Left renal pelvis (tissue), 4 donors: ENCODE measurements at regions not wholly inside any gene's neighbourhood (a gene's known extent, or its start where the extent isn't known, plus 50 kb on each side); places are given as distances from the start of the nearest gene placed in this dataset.

Source experiments
- DNase-seq, 4 donors: peaks; one replicate each; pipeline ENCODE4 v3.0.0-alpha.2; 2013; ENCODE audit warnings: low read depth in 4 of 4, low spot score in 3 of 4

DNA sequence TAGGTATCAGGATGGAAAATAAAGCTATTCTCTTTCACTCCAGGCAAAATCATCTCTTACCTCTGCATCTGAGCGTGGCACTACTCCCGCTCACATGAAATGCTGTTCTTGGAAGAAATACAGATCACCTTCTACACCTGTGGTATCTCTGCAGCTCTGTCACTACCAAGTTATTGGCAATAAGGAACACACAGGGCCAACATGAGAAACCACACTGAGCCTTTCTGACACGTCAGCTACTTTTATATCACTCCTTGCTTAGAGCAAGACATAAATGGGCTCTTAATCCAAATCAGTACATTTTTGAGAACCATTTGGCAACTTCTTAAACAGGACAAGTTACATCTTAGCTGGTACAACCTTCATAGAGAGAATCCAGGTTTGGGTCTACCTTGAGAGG is 101.8 kb upstream of the GUCY1A1 start:
- no peak for DNase-seq

- DNase-seq, result no peak
Measured at GRCh38 chr4:155564086-155564485, 102.6 kb upstream of the GUCY1A1 start.

- no peak for DNase-seq
Measured at GRCh38 chr4:155559915-155560314, 106.7 kb upstream of the GUCY1A1 start.

DNA sequence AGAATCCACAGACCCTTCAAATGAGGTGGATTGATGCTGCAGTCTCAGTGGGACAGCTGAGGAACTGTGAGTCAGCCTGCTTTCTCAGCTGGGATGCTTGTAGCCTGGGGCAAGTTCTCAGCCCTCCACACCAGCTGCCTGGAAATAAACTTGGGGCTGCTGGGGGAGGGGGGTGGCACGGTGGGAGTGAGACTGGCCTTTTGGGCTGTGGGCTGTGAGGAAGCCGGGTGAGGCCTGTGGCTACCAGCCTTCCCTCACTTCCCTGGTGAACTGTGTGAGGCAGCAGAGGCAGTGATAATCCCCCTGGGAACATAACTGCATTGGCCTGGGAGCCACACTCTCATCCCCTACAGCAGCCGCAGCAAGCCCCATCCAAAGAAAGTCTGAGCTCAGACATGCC is 114.5 kb upstream of the GUCY1A1 start:
- no peak for DNase-seq

DNA sequence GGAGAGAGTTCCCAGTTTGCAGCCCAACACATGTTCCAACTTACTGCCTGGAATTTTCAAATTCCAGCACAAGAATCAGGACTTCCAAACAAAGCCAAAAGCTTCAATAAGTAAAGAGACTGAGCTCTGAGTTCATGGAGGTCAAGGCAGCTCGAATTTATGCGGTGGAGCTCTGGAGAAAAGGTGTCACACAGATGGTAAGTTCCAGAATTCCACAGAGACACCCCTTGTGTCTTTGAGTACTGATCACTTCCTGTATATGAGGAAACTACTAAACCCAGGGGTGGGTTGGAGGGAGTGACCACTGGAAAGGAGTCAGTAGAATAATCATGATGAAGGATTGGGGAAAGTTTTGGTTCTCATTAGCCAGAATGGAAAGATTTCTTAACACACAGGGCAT is 118.5 kb upstream of the GUCY1A1 start:
- no peak for DNase-seq

GRCh38 chr4:155546451-155546850 is 120.2 kb upstream of the GUCY1A1 start:
- no peak for DNase-seq

DNA sequence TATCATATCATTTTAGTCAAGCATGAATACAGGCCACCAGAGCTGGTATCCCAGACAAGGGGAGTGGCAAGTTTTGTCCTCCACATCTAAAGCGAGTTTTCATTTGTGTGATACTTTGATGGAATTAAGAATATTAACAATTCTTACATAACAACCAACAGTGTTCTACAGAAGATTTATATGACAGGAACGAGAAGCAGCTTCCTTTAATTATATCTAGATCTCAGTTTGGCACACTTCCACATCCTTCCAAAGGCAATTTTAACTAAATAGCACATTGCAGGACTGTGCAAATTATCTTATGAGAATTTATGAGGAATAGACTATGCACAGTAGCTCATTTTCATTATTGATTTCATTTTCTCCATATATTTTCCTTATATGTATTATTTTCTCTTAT is 121.2 kb upstream of the GUCY1A1 start:
- no peak for DNase-seq

GRCh38 chr4:155544547-155544946 is 122.1 kb upstream of the GUCY1A1 start:
- DNase-seq, result no peak

DNA sequence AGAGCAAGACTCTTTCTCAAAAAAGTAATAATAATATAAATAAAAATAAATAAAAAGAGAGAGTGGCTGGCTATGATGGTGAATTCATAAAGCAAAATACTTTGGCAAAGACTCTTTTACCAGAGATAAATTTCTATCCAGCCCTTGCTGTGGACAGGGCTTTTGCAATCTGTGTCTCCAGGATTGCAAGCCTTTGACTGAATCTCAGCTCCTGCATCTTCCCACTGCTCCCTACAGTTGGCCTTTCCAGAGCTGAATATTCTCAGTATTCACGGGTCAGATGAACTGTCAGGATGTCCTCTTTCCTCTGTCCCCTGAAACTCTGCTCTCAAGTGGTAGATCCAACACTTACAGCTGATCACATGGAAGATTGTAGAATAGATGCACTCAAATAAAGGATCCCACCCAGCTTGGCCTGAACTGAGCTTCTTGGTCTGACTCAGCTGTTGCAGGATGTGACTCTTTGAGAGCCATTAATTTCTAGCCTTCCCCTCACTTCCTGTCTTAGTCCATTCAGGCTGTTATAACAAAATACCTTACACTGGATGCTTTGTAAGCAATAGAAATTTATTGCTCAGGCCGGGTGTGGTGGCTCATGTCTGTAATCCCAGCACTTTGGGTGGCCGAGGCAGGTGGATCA is 123.4 kb upstream of the GUCY1A1 start:
- DNase-seq, result no peak

DNA sequence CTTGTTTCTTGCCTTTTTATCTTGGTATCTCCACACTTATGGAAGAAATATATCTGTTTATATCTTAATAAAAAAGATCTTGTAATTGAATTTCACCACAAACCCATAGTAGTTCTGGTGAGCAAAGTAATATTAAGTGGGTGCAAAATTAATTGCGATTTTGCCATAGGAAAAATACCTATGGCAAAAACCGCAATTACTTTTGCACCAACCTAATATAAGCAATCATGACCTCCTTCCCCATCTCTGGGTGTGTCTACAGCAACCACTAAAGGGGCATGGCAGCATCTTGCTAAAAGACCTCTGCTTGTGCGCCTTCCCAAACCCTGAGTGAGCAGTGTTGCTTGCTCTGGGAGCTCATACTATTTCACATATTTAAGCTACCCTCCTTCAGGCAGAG is 124.2 kb upstream of the GUCY1A1 start:
- no peak for DNase-seq

DNA sequence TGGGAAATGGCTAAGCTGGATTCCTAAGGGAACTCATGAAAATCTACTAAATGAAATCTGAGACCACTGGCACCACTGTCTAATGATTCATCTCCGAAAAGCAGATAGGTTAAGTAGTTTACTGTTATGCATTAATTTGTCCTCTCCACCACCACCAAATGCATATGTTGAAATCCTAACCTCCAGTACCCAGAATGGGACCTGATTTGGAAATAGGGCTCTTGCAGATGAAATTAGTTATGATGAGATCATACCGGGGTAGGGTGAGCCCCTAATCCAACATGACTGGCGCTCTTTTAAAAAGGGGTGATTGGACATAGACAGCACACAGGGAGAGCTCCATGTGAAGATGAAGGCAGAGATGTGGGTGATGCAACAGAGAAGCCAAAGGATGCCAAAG is 124.9 kb upstream of the GUCY1A1 start:
- DNase-seq, result no peak

GRCh38 chr4:155540698-155541097 is 126.0 kb upstream of the GUCY1A1 start:
- DNase-seq, result no peak

- no peak for DNase-seq
Measured at GRCh38 chr4:155539746-155540145, 126.9 kb upstream of the GUCY1A1 start.

GRCh38 chr4:155535802-155536454 is 130.7 kb upstream of the GUCY1A1 start:
- DNase-seq, result no peak

- DNase-seq, result no peak
Measured at GRCh38 chr4:155532373-155533085, 134.1 kb upstream of the GUCY1A1 start.

DNA sequence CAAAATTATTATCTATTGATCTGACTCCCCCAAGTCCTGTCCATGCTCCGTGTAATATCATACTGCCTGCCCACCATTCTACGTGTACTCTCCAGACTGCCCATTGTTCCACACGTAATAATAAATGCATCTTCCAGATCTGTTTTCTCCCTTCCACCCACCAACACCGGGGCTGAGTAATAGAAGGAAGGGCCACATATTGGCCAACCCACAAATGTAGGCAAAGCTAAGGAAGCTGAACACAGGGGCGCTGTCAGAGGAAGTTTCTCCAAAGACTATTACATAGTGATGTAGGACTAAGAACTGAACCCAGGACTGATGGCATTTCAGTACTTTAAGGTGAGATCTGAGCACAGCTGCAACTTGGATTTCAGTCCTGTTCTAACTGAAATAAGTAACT is 135.8 kb upstream of the GUCY1A1 start:
- no peak for DNase-seq

DNA sequence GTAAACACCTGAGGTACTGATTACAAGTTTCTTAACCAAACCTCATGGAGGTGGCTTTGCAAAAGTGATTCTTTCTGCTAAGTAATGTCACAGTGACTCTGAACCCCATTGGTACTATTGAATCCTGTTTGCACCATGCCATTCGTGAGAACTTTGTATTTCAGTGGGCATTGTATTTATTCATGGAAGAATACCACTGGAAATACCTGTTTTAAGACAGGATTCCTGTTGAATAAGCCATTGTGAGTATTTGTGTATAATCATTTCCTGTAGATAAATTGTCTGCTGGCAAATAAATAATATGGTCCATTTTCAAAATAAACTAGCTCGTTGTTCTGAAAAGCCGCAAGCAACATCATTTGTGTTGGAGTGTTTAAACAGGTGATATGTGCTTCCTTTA is 136.4 kb upstream of the GUCY1A1 start:
- DNase-seq, result no peak

DNA sequence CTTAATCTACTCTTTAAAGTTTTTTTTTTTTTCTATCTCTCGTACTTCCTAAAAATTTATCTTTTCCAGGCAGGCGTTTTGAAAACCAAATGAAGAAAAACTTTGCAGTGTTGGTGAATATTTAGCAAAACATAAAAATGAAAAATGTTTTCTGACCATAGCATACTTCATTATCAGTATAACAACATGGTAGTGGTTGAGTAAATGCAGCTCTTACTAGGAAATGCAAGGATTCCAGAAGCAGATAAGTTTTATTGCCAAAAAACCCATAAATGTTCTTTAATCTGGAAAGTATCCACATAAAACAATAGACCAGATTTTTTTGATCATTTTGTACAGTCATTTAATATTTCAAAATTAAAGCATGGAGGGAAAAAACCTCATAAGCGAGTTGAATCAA is 136.9 kb upstream of the GUCY1A1 start:
- DNase-seq, result no peak

DNA sequence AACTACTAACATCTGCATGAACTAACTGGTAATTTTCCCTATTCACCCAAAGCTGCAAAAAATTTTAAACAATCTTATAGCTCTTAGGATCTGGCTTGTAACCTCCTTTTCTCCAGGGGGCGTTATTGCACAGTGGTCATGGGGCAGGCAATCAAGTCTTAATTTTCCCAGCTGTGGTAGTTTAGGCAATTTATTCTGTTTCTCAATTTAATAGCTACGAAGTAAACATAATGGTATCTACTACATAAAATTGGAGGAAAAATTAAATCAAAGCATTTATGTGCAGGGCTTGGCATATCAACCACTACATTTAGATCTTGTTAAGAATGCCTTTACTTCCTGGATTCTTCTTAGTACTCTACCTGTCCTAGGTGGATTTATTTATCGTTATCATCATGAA is 137.4 kb upstream of the GUCY1A1 start:
- DNase-seq, result no peak

GRCh38 chr4:155526452-155527169 is 140.0 kb upstream of the GUCY1A1 start:
- peak in 2 of 4 donors; percentile 54 to 62 for DNase-seq

GRCh38 chr4:155524926-155525455 is 141.7 kb upstream of the GUCY1A1 start:
- DNase-seq, result no peak
